ENCODE measurements at regions not wholly inside any gene's neighbourhood (a gene's known extent, or its start where the extent isn't known, plus 50 kb on each side); places are given as distances from the start of the nearest gene placed in this dataset.

- POLR2A ChIA-PET, result no interaction called here
- Histone ChIP-seq H3K4me2 (ENCODE audit: low read length) (no peak overlapping the region), H3K27ac (ENCODE audit: low read depth, low read length, poor library complexity, severe bottlenecking) (no peak overlapping the region), H3K4me1 (ENCODE audit: insufficient read depth, low read length, poor library complexity, severe bottlenecking) (no peaks in the 10 kb centered on the region), H3K79me2 (ENCODE audit: insufficient read depth, low read depth, low read length) (no peaks in the 10 kb centered on the region), H2AFZ (ENCODE audit: low read length) (no peak overlapping the region), H3K9me3 (ENCODE audit: low read length) (no peaks in the 10 kb centered on the region), H4K20me1 (ENCODE audit: insufficient read depth, low read length) (no peaks in the 10 kb centered on the region), H3K9me2 (ENCODE audit: insufficient read depth, low read length) (no peaks in the 10 kb centered on the region), H3K4me3 (ENCODE audit: low read depth, low read length, poor library complexity, severe bottlenecking) (no peak overlapping the region), H3K36me3 (ENCODE audit: insufficient read depth, low read length) (no peaks in the 10 kb centered on the region)
- BruUV-seq (replicated peaks), result no TSS peak
- intact Hi-C loops (cut with micrococcal nuclease; ENCODE audit: unreplicated experiment), result no loop called here
- TF ChIP-seq CTCF (conservative IDR thresholded peaks at IDR 0.05; ENCODE audit: low read length) (no peak), EZH2phosphoT487 (IDR thresholded peaks at IDR 0.05; ENCODE audit: borderline replicate concordance, low read depth, low read length) (no peak)
- CTCF ChIA-PET (ENCODE audit: unreplicated experiment), result no interaction called here
- no peak for DNase-seq (ENCODE audit: low spot score)
These were observed 481.1 kb upstream of the USP24 start for GRCh38 chr1:55696181-55696754.

GRCh38 chr1:55695552-55695951 lies 480.4 kb upstream of the USP24 start:
- POLR2A ChIA-PET, result interaction anchor here (0.6 kb wide), 1 partner anchor 231 kb away, joined by 3 read pairs; no protein-coding TSS in a partner anchor

More at GRCh38 chr1:55695552-55695951, 480.4 kb upstream of the USP24 start:
- Histone ChIP-seq H3K27ac (ENCODE audit: low read depth, low read length, poor library complexity, severe bottlenecking) (no peak overlapping the region), H3K36me3 (ENCODE audit: insufficient read depth, low read length) (no peaks in the 10 kb centered on the region), H3K4me3 (ENCODE audit: low read depth, low read length, poor library complexity, severe bottlenecking) (no peak overlapping the region), H3K9me2 (ENCODE audit: insufficient read depth, low read length) (no peaks in the 10 kb centered on the region), H3K4me2 (ENCODE audit: low read length) (no peak overlapping the region), H3K9me3 (ENCODE audit: low read length) (no peaks in the 10 kb centered on the region), H3K4me1 (ENCODE audit: insufficient read depth, low read length, poor library complexity, severe bottlenecking) (no peaks in the 10 kb centered on the region), H4K20me1 (ENCODE audit: insufficient read depth, low read length) (no peaks in the 10 kb centered on the region), H3K79me2 (ENCODE audit: insufficient read depth, low read depth, low read length) (no peaks in the 10 kb centered on the region), H2AFZ (ENCODE audit: low read length) (no peak overlapping the region)
- intact Hi-C loops (cut with micrococcal nuclease; ENCODE audit: unreplicated experiment), result no loop called here
- no peak for TF ChIP-seq EZH2phosphoT487 (IDR thresholded peaks at IDR 0.05; ENCODE audit: borderline replicate concordance, low read depth, low read length)
- no peak for TF ChIP-seq CTCF (conservative IDR thresholded peaks at IDR 0.05; ENCODE audit: low read length)
- CTCF ChIA-PET (ENCODE audit: unreplicated experiment), result no interaction called here
- BruUV-seq (replicated peaks), result no TSS peak
- DNase-seq (ENCODE audit: low spot score), result no peak
